ENCODE measurements at regions not wholly inside any gene's neighbourhood (a gene's known extent, or its start where the extent isn't known, plus 50 kb on each side); places are given as distances from the start of the nearest gene placed in this dataset.

DNA sequence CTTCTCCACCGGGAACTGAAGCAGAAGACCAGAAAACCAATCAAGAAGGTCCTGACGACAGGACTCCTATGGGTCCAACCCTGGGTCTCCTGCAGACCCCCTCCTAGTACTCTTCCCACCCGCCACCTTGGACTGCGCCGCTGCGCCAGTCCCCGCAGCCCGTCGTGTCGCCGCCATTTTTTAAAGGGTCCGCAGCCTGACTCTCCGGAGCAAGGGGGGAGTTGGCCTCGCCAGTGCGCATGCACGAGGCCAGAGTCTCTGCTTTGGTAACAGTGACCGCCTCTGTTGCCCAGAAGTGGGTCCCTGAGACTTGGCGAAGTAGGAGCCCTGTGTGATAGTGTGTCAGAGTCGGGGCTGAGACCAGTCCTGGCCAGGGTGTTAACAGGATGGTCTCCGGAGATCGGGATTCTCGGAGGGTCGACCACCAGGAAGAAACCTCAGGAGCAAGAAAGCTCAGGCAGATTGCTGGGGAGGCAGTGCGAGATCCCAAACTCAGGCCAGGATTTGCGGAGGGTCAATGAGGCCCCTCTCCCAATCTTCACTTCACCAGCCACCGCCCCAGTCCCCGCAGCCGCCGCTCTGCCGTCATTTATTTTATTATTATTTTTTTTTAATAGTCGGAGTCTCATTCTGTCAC lies 612.5 kb downstream of the KCNJ18 start:
- TF ChIP-seq POLR2AphosphoS5 (IDR thresholded peaks at IDR 0.05; ENCODE audit: low read depth, low read length) (no peak), POLR2A (IDR thresholded peaks at IDR 0.05; ENCODE audit: low read depth, low read length) (no peak), TAF1 (IDR thresholded peaks at IDR 0.05; ENCODE audit: borderline replicate concordance, low read depth, low read length) (no peak)
